ENCODE measurements at regions not wholly inside any gene's neighbourhood (a gene's known extent, or its start where the extent isn't known, plus 50 kb on each side); places are given as distances from the start of the nearest gene placed in this dataset.

- TF ChIP-seq, protein P1, sequence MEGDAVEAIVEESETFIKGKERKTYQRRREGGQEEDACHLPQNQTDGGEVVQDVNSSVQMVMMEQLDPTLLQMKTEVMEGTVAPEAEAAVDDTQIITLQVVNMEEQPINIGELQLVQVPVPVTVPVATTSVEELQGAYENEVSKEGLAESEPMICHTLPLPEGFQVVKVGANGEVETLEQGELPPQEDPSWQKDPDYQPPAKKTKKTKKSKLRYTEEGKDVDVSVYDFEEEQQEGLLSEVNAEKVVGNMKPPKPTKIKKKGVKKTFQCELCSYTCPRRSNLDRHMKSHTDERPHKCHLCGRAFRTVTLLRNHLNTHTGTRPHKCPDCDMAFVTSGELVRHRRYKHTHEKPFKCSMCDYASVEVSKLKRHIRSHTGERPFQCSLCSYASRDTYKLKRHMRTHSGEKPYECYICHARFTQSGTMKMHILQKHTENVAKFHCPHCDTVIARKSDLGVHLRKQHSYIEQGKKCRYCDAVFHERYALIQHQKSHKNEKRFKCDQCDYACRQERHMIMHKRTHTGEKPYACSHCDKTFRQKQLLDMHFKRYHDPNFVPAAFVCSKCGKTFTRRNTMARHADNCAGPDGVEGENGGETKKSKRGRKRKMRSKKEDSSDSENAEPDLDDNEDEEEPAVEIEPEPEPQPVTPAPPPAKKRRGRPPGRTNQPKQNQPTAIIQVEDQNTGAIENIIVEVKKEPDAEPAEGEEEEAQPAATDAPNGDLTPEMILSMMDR (conservative IDR thresholded peaks at IDR 0.05), result no peak
- no peak overlapping the region for H3K27ac ChIP-seq
Measured at GRCh38 chr4:176534566-176534965, 214.8 kb downstream of the SPCS3 start.

- no peak overlapping the region for H3K27ac ChIP-seq
- TF ChIP-seq, protein P1 (conservative IDR thresholded peaks at IDR 0.05), result no peak
Measured at GRCh38 chr4:176538217-176538925, 218.6 kb downstream of the SPCS3 start.

- H3K27ac ChIP-seq, result no peak overlapping the region
- TF ChIP-seq, protein P1 (conservative IDR thresholded peaks at IDR 0.05), result no peak
Measured at GRCh38 chr4:176539091-176539784, 219.5 kb downstream of the SPCS3 start.

GRCh38 chr4:176539785-176540175 is 220.0 kb downstream of the SPCS3 start:
- H3K27ac ChIP-seq, result no peak overlapping the region
- TF ChIP-seq, protein P1 (conservative IDR thresholded peaks at IDR 0.05), result no peak

GRCh38 chr4:176540814-176541213 is 221.0 kb downstream of the SPCS3 start:
- TF ChIP-seq, protein P1 (conservative IDR thresholded peaks at IDR 0.05), result no peak

GRCh38 chr4:176545872-176546271 is 226.1 kb downstream of the SPCS3 start:
- H3K27ac ChIP-seq, result no peak overlapping the region
- TF ChIP-seq, protein P1 (conservative IDR thresholded peaks at IDR 0.05), result no peak

More at GRCh38 chr4:176540814-176541213, 221.0 kb downstream of the SPCS3 start:
- no peak overlapping the region for H3K27ac ChIP-seq

DNA sequence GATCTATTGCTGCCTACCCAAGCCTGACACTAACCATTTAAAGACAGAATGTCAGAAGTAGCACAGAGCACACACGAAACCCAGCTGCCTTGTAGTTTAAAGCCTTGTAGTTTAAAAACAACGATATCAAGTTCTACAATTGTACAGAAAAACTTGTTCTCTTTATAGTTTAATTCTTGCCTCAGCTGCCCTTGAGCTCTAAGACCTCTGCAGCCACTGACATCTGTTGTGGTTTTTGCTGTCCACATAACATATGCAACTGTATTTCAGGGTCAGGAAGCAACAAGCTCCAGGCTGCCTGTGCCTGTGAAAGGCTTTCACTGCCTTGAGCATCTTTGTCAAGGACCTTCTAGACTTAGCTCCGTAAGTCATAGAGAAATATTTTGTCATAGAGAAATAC is 227.2 kb downstream of the SPCS3 start:
- TF ChIP-seq, protein P1 (conservative IDR thresholded peaks at IDR 0.05), result no peak
- H3K27ac ChIP-seq, result no peak overlapping the region

Measured in VCaP (cell line).